T-helper 1 cell treated with Interleukin-12 subunit alpha and Interleukin-12 subunit beta and Interleukin-4 antibody, amounts not matched to agents 30 μg/mL and 1 μg/mL, for 36 hours (primary cell): ENCODE measurements at regions not wholly inside any gene's neighbourhood (a gene's known extent, or its start where the extent isn't known, plus 50 kb on each side); places are given as distances from the start of the nearest gene placed in this dataset.

Experiments
- H3K27ac Mint-ChIP-seq: one replicate; pipeline ENCODE4 v1.8.0; 2021; ENCODE audit warnings: mild to moderate bottlenecking, mixed read lengths
- H3K27me3 Mint-ChIP-seq: one replicate; pipeline ENCODE4 v1.8.0; 2021; ENCODE audit warnings: low read depth, mixed read lengths
- H3K36me3 Mint-ChIP-seq: one replicate; pipeline ENCODE4 v1.8.0; 2021; ENCODE audit warnings: low read depth, mixed read lengths
- H3K4me1 Mint-ChIP-seq: one replicate; pipeline ENCODE4 v1.8.0; 2021; ENCODE audit warnings: low read depth, mixed read lengths
- H3K4me3 Mint-ChIP-seq: one replicate; pipeline ENCODE4 v1.8.0; 2021; ENCODE audit warnings: mild to moderate bottlenecking, moderate library complexity, mixed read lengths
- H3K9me3 Mint-ChIP-seq: one replicate; pipeline ENCODE4 v1.8.0; 2021; ENCODE audit warnings: mixed read lengths

DNA sequence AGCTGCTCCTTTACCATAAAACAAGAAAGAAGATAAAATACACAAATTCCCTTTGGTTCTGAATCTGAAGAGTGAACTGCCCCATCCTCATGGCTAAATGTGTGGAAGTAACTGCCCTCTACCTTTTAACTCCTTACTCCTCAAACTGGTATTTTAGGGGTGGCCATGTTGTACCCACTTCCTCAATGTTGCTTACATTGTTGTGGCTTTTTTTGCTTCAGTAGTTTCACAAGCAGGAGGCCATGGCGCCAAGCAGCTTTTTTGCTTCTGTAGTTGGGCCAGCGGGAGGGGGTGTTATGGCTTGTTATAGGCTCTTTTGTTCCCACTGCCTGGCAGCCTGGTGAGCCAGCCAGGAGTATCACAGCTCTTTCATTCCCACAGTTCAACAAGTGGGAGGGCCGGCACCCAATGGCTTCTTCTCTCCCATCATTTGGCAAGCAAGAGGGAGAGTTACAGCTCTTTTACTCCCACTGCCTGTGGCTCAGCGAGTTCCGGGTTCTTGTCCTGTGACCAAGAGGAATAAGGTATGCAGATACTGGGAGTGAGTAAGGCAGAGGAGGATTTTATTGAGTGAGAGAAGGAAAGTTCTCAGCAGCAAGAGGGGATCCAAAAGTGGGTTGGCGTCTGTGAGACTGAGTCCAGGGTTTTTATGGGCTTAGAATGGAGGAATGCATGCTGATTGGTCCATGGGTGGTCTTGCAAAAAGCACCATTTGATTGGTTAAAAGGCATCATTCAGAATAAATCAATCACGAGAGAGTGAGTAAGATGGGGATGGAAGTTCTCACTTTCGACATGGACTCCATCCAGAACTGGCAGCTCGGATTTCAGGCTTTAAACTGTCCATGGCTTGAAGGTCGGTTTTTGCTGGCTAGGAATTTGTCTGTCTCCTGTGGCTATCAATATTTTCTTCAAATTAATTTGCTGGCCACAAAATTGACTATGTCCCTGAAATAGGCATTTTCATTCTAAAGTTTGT, 429.6 kb downstream of the HLX start:
- peaks cover 3% of the 10 kb centered on the region for H3K9me3 Mint-ChIP-seq
- no peaks in the 10 kb centered on the region for H3K4me1 Mint-ChIP-seq
- no peak overlapping the region for H3K27ac Mint-ChIP-seq
- H3K27me3 Mint-ChIP-seq: no peaks in the 10 kb centered on the region
- H3K36me3 Mint-ChIP-seq: no peaks in the 10 kb centered on the region
- no peak overlapping the region for H3K4me3 Mint-ChIP-seq

DNA sequence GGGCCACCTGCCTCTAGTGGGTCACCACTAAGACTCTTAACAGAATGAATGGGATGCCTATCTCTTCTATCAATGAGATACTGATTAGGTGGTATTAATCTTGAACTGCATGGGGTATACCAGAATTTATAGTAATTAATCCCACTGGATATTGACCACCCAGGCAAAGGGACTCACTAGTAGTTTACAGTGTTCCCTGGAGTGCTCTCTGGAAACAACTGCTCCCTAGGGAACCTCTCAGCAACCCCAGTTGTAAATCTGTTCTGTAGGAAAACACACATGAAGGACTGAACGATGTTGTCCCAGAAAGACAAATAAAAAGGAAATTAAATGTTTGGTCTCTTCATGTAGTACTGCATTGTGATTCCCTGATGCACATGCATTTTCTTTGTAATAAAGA, 430.5 kb downstream of the HLX start:
- H3K9me3 Mint-ChIP-seq: peaks cover 3% of the 10 kb centered on the region

DNA sequence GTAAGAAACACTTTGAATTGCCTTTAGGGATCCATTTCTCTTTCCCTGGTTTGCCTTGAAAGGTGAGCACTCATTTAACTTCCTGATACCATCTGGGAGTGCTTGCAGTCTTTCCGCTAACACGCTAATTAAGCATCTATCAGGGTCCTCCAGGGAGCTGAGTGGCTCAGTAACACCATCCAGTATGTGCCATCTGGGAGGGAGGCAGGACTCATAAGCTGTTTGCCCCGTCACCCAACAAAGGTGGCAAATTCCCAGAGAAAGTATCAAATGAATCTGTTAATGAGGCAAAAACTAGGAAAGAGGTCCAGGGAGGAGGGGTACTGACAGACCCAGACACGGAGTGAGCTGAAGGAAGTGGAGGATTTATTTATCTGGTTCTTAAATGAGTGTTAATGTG, 430.9 kb downstream of the HLX start:
- H3K27me3 Mint-ChIP-seq: no peaks in the 10 kb centered on the region
- H3K4me1 Mint-ChIP-seq: no peaks in the 10 kb centered on the region
- peaks cover 3% of the 10 kb centered on the region for H3K9me3 Mint-ChIP-seq
- no peak overlapping the region for H3K4me3 Mint-ChIP-seq
- H3K36me3 Mint-ChIP-seq: no peaks in the 10 kb centered on the region
- H3K27ac Mint-ChIP-seq: no peak overlapping the region

More for the DNA sequence above, 430.5 kb downstream of the HLX start:
- Mint-ChIP-seq H3K36me3 (no peaks in the 10 kb centered on the region), H3K4me3 (no peak overlapping the region), H3K4me1 (no peaks in the 10 kb centered on the region), H3K27ac (no peak overlapping the region), H3K27me3 (no peaks in the 10 kb centered on the region)

DNA sequence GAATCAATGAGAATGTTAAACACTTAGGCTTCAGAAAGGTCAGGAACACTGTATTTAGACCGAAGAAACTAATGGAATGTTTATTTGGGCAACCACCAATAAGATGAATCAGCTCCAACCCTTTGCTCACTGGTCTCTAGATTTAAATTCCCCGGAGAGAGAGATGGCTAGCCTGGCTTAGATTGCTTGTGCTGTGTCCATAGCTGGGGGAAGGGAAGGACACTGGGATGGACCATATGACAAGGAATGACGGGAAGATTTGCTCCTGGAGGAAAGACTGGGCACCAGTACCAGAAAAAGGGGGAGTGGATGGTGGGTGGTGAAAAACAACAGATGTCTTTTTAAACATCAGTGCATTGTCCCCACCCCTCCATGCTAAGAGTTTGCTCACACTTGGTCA, 426.6 kb downstream of the DUSP10 start:
- no peak overlapping the region for H3K4me3 Mint-ChIP-seq
- no peak overlapping the region for H3K27ac Mint-ChIP-seq
- H3K9me3 Mint-ChIP-seq: no peaks in the 10 kb centered on the region
- H3K27me3 Mint-ChIP-seq: no peaks in the 10 kb centered on the region
- no peaks in the 10 kb centered on the region for H3K36me3 Mint-ChIP-seq
- H3K4me1 Mint-ChIP-seq: no peaks in the 10 kb centered on the region

DNA sequence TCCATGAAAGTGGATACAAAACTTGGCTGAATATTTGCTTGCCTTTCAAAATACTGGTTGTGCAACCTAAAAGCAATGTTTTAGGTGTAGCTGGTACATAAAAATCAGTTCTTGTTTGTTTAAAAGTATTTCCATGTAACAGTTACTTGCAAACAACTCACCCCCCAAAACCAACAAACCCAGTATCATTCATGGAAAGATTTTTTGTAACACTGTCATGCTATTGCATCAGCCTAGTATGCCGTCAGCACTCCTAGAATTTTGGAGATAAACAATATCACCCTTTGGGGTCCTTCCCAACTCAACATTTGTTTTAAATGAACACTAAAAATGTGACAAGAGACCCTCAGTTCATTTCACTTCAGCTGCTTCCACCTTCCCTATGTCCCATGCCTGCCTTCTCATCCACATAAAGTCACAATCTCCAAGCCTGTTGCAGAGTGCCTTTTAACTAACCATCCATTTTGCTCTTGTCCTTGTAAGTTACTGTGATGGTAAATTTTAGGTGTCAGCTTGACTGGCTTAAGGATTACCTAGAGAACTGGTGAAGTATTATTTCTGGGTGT, 425.3 kb downstream of the DUSP10 start:
- H3K36me3 Mint-ChIP-seq: no peaks in the 10 kb centered on the region
- no peak overlapping the region for H3K27ac Mint-ChIP-seq
- no peaks in the 10 kb centered on the region for H3K4me1 Mint-ChIP-seq
- H3K9me3 Mint-ChIP-seq: no peaks in the 10 kb centered on the region
- H3K27me3 Mint-ChIP-seq: no peaks in the 10 kb centered on the region
- no peak overlapping the region for H3K4me3 Mint-ChIP-seq

DNA sequence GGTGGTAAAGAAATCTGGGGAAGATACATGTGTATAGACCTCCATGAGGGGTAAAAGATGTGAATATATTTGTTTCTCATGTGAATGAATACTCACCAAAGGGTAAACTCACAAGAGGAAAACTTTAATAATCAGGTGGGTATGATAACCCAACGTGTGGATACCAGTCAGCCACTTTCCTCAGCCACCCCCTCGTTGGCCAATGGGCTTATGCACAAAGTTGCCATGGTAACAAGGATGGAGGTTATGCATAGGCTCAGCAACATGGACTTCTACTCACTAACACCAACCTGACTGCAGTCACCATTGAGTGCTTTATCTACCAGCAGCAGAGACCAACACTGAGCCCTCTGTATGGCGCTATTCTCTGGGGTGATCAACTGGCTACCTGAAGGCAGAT, 424.4 kb downstream of the DUSP10 start:
- H3K27ac Mint-ChIP-seq: no peak overlapping the region
- no peak overlapping the region for H3K4me3 Mint-ChIP-seq
- no peaks in the 10 kb centered on the region for H3K9me3 Mint-ChIP-seq
- H3K4me1 Mint-ChIP-seq: no peaks in the 10 kb centered on the region
- H3K36me3 Mint-ChIP-seq: no peaks in the 10 kb centered on the region
- H3K27me3 Mint-ChIP-seq: no peaks in the 10 kb centered on the region

DNA sequence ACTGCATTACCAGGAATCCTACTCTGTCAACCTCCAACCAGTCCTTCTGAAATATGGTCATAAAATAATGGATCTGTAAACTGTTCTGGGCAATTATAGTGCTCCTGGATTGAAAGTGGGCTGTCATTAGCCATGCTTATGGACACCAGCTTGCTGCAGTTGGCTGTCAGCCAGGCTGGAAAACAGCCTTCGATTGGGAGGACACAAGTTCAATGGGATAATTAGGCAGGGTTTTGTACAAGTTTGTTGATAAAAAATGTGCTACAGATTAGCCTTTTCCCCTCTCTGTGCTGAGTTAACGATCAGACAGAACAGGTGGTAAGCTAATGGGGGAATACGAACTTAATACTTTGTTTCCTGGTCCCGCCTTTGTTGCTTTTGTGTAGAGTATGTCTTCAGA, 413.9 kb downstream of the DUSP10 start:
- Mint-ChIP-seq H3K4me3 (no peak overlapping the region), H3K4me1 (no peaks in the 10 kb centered on the region), H3K36me3 (no peaks in the 10 kb centered on the region), H3K27me3 (no peaks in the 10 kb centered on the region), H3K9me3 (peaks cover 4% of the 10 kb centered on the region), H3K27ac (no peak overlapping the region)

DNA sequence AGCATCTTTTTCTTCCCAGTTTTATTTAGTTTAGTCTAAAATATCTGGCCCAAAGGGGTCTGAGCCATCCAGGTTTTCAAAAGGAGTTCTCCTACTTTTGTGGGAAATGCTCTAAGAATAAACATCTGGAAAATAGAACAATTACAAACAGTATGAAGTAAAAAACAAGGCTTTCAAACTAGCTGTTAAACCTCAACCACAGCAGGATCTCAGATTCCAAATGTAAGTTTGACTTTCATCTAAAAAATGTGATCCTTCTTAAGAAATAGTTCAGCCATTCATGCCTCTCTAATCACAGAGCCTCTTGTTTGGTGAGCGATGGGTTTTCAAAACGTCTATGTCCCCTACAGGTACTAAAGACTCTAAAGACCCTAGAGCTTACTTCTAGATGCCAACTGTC, 413.5 kb downstream of the DUSP10 start:
- Mint-ChIP-seq H3K9me3 (peaks cover 4% of the 10 kb centered on the region), H3K4me1 (no peaks in the 10 kb centered on the region), H3K36me3 (no peaks in the 10 kb centered on the region), H3K27me3 (no peaks in the 10 kb centered on the region), H3K4me3 (no peak overlapping the region), H3K27ac (no peak overlapping the region)

DNA sequence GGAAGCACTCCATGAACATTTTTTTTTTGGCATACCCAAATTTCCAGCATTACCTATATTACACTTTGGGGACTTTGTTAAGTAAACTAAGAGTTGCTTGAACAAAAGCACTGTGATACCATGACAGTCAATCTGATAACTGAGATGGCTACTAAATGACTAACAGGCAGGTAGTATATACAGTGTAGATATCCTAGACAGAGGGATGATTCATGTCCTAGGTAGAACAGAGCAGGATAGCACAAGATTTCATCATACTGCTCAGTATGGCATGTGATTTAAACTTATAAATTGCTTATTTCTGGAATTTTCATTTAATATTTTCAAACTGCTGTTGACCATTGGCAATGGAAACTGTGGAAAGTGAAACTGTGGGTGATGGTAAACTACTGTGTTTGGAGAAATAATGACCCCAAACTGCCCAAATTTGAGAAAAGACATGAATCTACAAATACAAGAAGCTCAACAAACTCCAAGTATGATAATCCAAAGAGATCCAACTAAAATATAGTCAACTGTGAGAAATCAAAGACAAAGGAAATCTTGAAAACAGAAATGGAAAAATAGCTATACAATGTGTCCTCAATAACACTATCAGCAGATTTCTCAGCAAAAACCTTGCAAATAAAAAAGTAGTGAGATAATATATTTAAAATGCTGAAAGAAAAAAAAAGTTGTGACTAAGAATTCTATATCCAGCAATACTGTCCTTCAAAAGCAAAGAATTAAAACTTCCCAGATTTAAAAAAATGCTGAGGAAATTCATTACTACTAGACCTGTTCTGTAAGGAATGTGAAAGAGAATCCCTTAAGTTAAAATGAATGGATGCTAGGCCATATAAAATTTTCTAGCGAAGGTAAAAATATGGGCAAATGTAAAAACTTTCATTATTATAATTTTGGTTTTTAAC, 410.4 kb downstream of the DUSP10 start:
- H3K4me3 Mint-ChIP-seq: no peak overlapping the region
- no peak overlapping the region for H3K27ac Mint-ChIP-seq

DNA sequence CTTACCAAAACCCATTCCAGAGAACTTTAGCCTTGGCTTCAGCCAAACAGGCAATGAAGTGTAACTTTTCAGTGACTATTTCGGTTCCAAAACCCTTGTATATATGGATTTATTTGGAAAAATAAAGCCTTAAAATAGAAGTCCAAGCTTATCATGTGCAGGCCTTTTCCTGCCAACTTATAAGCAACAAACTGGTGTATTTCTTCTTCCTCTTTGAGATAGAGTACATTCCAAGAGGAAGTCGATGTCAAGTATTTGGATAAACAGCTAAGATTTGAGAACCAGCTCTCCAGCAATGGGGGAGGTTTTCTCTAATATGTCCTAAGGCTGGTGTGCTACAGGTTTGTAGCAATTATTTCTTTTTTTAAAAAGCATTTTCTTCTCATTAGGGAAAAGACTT, 407.8 kb downstream of the DUSP10 start:
- peaks cover 4% of the 10 kb centered on the region for H3K9me3 Mint-ChIP-seq
- no peaks in the 10 kb centered on the region for H3K36me3 Mint-ChIP-seq
- no peak overlapping the region for H3K27ac Mint-ChIP-seq
- no peaks in the 10 kb centered on the region for H3K4me1 Mint-ChIP-seq
- H3K27me3 Mint-ChIP-seq: no peaks in the 10 kb centered on the region
- no peak overlapping the region for H3K4me3 Mint-ChIP-seq

More for the DNA sequence above, 410.4 kb downstream of the DUSP10 start:
- Mint-ChIP-seq H3K36me3 (no peaks in the 10 kb centered on the region), H3K27me3 (no peaks in the 10 kb centered on the region), H3K4me1 (no peaks in the 10 kb centered on the region), H3K9me3 (peaks cover 4% of the 10 kb centered on the region)

DNA sequence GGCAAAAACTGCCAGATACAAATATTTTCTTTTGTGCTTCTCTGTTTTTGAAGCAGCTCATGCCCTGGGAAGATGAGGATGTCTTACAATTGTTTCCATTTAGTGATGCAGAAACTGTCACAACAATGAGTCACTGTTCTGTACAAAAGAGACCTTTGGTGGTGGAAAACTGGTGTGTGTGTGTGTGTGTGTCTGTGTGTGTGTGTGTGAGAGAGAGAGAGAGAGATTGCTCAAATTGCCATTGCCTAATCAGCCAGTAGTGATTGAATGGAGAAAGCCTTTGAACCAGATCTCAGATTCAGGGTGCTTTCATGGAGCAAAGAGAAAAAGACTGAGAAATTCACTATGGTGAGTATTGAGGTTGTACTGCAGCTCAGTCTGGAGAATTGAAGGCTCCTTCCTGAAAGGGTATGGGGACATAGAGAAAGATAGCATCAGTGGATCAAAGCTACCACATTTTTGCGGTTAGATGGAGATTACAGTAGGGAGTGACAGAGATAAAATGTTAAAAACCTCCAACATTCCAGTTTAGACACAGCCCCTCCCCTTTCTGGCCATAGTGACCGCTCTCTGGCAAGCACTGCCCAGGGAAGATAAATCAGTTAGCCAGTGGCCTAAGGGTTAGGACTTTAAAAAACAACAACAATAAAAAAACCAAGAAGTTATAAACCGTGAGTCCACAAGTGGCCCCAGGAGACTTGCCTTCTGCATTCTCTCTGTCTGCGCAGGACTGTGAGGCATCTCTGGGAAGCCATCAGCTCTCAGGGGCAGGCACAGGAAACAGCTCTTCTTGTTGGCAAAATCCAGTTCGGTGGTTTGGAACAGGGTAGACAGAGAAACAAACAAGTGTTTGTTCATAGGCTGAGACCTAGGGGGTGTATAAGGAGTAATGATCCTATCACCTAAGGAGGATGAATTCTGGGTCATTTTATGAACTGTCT, 406.5 kb downstream of the DUSP10 start:
- Mint-ChIP-seq H3K4me3 (no peak overlapping the region), H3K27ac (no peak overlapping the region), H3K9me3 (peaks cover 4% of the 10 kb centered on the region), H3K36me3 (no peaks in the 10 kb centered on the region), H3K4me1 (no peaks in the 10 kb centered on the region), H3K27me3 (no peaks in the 10 kb centered on the region)

DNA sequence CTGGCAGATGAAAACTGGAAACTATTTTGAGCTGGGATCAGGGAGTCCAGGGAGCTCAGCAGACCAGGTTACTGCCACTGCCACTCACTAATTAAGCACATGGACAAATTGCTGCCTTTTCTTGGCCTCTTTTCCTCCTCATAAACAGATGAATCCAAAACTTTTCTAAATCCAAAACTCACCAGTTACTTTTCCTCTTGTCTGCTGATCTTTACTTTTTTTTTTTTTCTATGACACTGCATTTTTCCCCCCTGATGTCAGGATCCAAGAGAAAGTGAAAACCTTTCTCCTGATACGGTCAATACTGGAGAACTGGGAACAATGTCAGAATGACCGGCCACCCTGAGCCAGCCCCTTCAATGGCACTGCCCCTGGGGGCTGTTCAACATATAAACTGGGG, 405.8 kb downstream of the DUSP10 start:
- no peaks in the 10 kb centered on the region for H3K36me3 Mint-ChIP-seq
- H3K27ac Mint-ChIP-seq: no peak overlapping the region
- H3K4me1 Mint-ChIP-seq: no peaks in the 10 kb centered on the region
- H3K4me3 Mint-ChIP-seq: no peak overlapping the region
- no peaks in the 10 kb centered on the region for H3K27me3 Mint-ChIP-seq
- H3K9me3 Mint-ChIP-seq: peaks cover 4% of the 10 kb centered on the region

DNA sequence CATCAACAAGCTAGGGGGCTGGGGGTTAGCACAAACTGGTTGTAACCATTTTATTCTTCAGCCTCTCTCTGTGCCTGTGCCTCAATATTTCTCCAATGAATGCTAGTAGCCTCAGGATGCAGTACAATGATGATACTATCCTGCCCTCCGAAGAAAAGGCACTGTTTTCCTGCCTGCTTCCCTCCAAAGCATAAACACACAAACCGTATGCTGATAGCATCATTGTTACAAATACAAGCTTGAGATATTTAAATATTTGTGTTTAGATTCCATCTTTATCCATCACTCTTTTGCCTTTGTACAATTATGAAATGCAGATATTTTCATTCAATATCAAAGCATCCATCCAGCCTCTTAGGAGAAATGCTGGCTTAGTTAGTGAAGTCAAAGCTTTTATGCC, 404.8 kb downstream of the DUSP10 start:
- H3K9me3 Mint-ChIP-seq: peaks cover 3% of the 10 kb centered on the region
- H3K27me3 Mint-ChIP-seq: no peaks in the 10 kb centered on the region
- no peak overlapping the region for H3K27ac Mint-ChIP-seq
- no peaks in the 10 kb centered on the region for H3K36me3 Mint-ChIP-seq
- no peaks in the 10 kb centered on the region for H3K4me1 Mint-ChIP-seq
- H3K4me3 Mint-ChIP-seq: no peak overlapping the region

DNA sequence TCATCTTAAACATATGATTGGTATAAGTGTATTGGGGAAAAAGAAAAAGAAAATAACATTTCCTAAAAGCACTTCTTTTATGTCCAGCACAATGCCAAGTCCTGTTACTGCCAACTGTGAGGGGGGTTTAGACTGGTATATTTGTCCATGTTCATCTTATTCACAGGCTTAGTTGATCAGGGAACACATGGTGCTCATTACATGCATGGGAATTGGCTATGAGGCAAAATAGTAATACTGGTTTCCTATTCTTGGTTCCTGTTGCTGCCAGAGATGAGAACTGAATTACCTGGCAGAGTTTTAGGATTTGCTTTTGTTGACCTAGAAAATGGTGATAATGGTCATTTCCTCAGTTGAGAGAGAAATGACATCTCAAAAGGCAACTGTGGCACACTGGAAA, 398.8 kb downstream of the DUSP10 start:
- Mint-ChIP-seq H3K4me3 (no peak overlapping the region), H3K27me3 (no peaks in the 10 kb centered on the region), H3K9me3 (no peaks in the 10 kb centered on the region), H3K36me3 (no peaks in the 10 kb centered on the region), H3K27ac (no peak overlapping the region), H3K4me1 (no peaks in the 10 kb centered on the region)
